Suppressor macrophage treated with lipopolysaccharide for 1 hour (primary cell): ENCODE measurements at regions not wholly inside any gene's neighbourhood (a gene's known extent, or its start where the extent isn't known, plus 50 kb on each side); places are given as distances from the start of the nearest gene placed in this dataset.

Source experiments
- DNase-seq, 3 donors: peaks; one replicate each; pipeline ENCODE4 v3.0.0-alpha.2; 2020 to 2022

GRCh38 chr21:45592208-45592619, 50.0 kb upstream of the SLC19A1 start:
- DNase-seq = peak; percentile 14 to 32 (median 16)

- no peak for DNase-seq
Observed at GRCh38 chr21:45592626-45593134, 50.4 kb upstream of the SLC19A1 start.

GRCh38 chr21:45593162-45594022, 50.1 kb upstream of the PCBP3 start:
- DNase-seq = peak in 2 of 3 donors; percentile 11 to 23
